Chondrocyte (in vitro differentiated cells): ENCODE measurements at regions not wholly inside any gene's neighbourhood (a gene's known extent, or its start where the extent isn't known, plus 50 kb on each side); places are given as distances from the start of the nearest gene placed in this dataset.

Source experiments
- DNase-seq: peaks from one replicate; pipeline ENCODE4 v3.0.0; 2021; ENCODE audit warnings: mixed read lengths, low spot score
- H3K27ac Mint-ChIP-seq: one replicate; pipeline ENCODE4 v1.8.0; 2021; ENCODE audit warnings: mild to moderate bottlenecking, moderate library complexity, mixed read lengths; ENCODE audit not compliant: unreplicated experiment
- H3K27me3 Mint-ChIP-seq: 2 replicates; pipeline ENCODE4 v1.8.0; 2021; ENCODE audit warnings: low read depth, mixed read lengths
- H3K36me3 Mint-ChIP-seq: 2 replicates; pipeline ENCODE4 v1.8.0; 2021; ENCODE audit warnings: low read depth, mixed read lengths
- H3K4me1 Mint-ChIP-seq: 2 replicates; pipeline ENCODE4 v1.8.0; 2021; ENCODE audit warnings: low read depth, mild to moderate bottlenecking, mixed read lengths
- H3K4me3 Mint-ChIP-seq: one replicate; pipeline ENCODE4 v1.8.0; 2021; ENCODE audit warnings: mild to moderate bottlenecking, moderate library complexity, mixed read lengths; ENCODE audit not compliant: unreplicated experiment
- H3K9me3 Mint-ChIP-seq: 2 replicates; pipeline ENCODE4 v1.8.0; 2021; ENCODE audit warnings: low read depth, mixed read lengths
- CTCF ChIP-seq: fragments of 200-600 bp; sonication (generic); IDR thresholded peaks from 2 replicates; pipeline ENCODE4 v1.5.0; 2021; ENCODE audit warnings: antibody characterized with exemption, mild to moderate bottlenecking, moderate library complexity

- Mint-ChIP-seq H3K36me3 (no peaks in the 10 kb centered on the region), H3K27ac (no peak overlapping the region), H3K4me1 (no peaks in the 10 kb centered on the region)
Observed at GRCh38 chr2:181836583-181836982, 54.9 kb upstream of the ITPRID2 start.

GRCh38 chr2:181837563-181837962, 54.0 kb upstream of the ITPRID2 start:
- no peaks in the 10 kb centered on the region for H3K27me3 Mint-ChIP-seq
- no peak for TF ChIP-seq CTCF
- H3K36me3 Mint-ChIP-seq, result no peaks in the 10 kb centered on the region
- no peaks in the 10 kb centered on the region for H3K4me1 Mint-ChIP-seq
- no peaks in the 10 kb centered on the region for H3K9me3 Mint-ChIP-seq
- no peak for DNase-seq
- no peak overlapping the region for H3K27ac Mint-ChIP-seq
- H3K4me3 Mint-ChIP-seq, result no peak overlapping the region

More at GRCh38 chr2:181836583-181836982, 54.9 kb upstream of the ITPRID2 start:
- Mint-ChIP-seq H3K9me3 (no peaks in the 10 kb centered on the region), H3K4me3 (no peak overlapping the region), H3K27me3 (no peaks in the 10 kb centered on the region)
- no peak for TF ChIP-seq CTCF
- DNase-seq, result no peak

- H3K9me3 Mint-ChIP-seq, result no peaks in the 10 kb centered on the region
- TF ChIP-seq CTCF, result no peak
- H3K4me3 Mint-ChIP-seq, result no peak overlapping the region
- H3K27ac Mint-ChIP-seq, result no peak overlapping the region
- H3K36me3 Mint-ChIP-seq, result no peaks in the 10 kb centered on the region
- H3K27me3 Mint-ChIP-seq, result no peaks in the 10 kb centered on the region
- DNase-seq, result no peak
- no peaks in the 10 kb centered on the region for H3K4me1 Mint-ChIP-seq
Observed at GRCh38 chr2:181839811-181840210, 51.7 kb upstream of the ITPRID2 start.

GRCh38 chr2:181841079-181841478, 50.5 kb upstream of the ITPRID2 start:
- Mint-ChIP-seq H3K36me3 (no peaks in the 10 kb centered on the region), H3K27me3 (no peaks in the 10 kb centered on the region), H3K4me1 (no peaks in the 10 kb centered on the region), H3K27ac (no peak overlapping the region), H3K9me3 (no peaks in the 10 kb centered on the region), H3K4me3 (no peak overlapping the region)
- no peak for DNase-seq
- no peak for TF ChIP-seq CTCF
